Activated naive CD8-positive, alpha-beta T cell treated with anti-CD3 and anti-CD28 coated beads, Interleukin-2, amount 10 ng/mL, durations not matched to agents 7 days and 5 days (primary cell): ENCODE measurements at regions not wholly inside any gene's neighbourhood (a gene's known extent, or its start where the extent isn't known, plus 50 kb on each side); places are given as distances from the start of the nearest gene placed in this dataset.

Experiments
- ATAC-seq: fragments of 150-1000 bp; cut with Tn5 transposase; one replicate; pipeline ENCODE4 v1.10.0; 2021; ENCODE audit warnings: low read depth, moderate library complexity
- POLR2A ChIA-PET: fragments of 350-600 bp; sonication (Branson Sonifier 250); formaldehyde crosslinking; loops from one replicate; lab custom pipeline; 2021; ENCODE audit warnings: antibody characterized with exemption; lab: Charles Lee
- DNase-seq: peaks from one replicate; pipeline ENCODE4 v3.0.0; 2021
- H3K27ac Mint-ChIP-seq: one replicate; pipeline ENCODE4 v1.8.0; 2022; ENCODE audit warnings: mild to moderate bottlenecking, mixed read lengths
- H3K27me3 Mint-ChIP-seq: one replicate; pipeline ENCODE4 v1.8.0; 2022; ENCODE audit warnings: mild to moderate bottlenecking, moderate library complexity, mixed read lengths
- H3K36me3 Mint-ChIP-seq: one replicate; pipeline ENCODE4 v1.8.0; 2021; ENCODE audit warnings: mild to moderate bottlenecking, mixed read lengths
- H3K4me1 Mint-ChIP-seq: one replicate; pipeline ENCODE4 v1.8.0; 2021; ENCODE audit warnings: mixed read lengths
- H3K4me3 Mint-ChIP-seq: one replicate; pipeline ENCODE4 v1.8.0; 2022; ENCODE audit warnings: mild to moderate bottlenecking, moderate library complexity, mixed read lengths
- H3K9me3 Mint-ChIP-seq: one replicate; pipeline ENCODE4 v1.8.0; 2021; ENCODE audit warnings: mixed read lengths

GRCh38 chr20:58069796-58070663 is 158.4 kb downstream of the ANKRD60 start:
- H3K9me3 Mint-ChIP-seq = no peaks in the 10 kb centered on the region
- peaks cover 4% of the 10 kb centered on the region for H3K27me3 Mint-ChIP-seq
- DNase-seq (no peak), ATAC-seq (no peak)
- no peaks in the 10 kb centered on the region for H3K36me3 Mint-ChIP-seq
- POLR2A ChIA-PET = no interaction called here
- no peak overlapping the region for H3K27ac Mint-ChIP-seq
- no peak overlapping the region for H3K4me3 Mint-ChIP-seq
- peaks cover 4% of the 10 kb centered on the region for H3K4me1 Mint-ChIP-seq

GRCh38 chr20:58069207-58069606 is 159.2 kb downstream of the ANKRD60 start:
- Mint-ChIP-seq H3K4me3 (no peak overlapping the region), H3K27me3 (peaks cover 4% of the 10 kb centered on the region), H3K36me3 (no peaks in the 10 kb centered on the region), H3K27ac (no peak overlapping the region), H3K4me1 (no peaks in the 10 kb centered on the region), H3K9me3 (no peaks in the 10 kb centered on the region)
- ATAC-seq (no peak), DNase-seq (no peak)
- POLR2A ChIA-PET = no interaction called here

GRCh38 chr20:58065508-58066361 is 162.7 kb downstream of the ANKRD60 start:
- Mint-ChIP-seq H3K9me3 (peaks cover 1% of the 10 kb centered on the region), H3K4me1 (no peaks in the 10 kb centered on the region), H3K27ac (no peak overlapping the region), H3K36me3 (no peaks in the 10 kb centered on the region), H3K27me3 (peaks cover 5% of the 10 kb centered on the region), H3K4me3 (no peak overlapping the region)
- ATAC-seq (no peak), DNase-seq (no peak)
- POLR2A ChIA-PET = no interaction called here

GRCh38 chr20:58064411-58065010 is 163.9 kb downstream of the ANKRD60 start:
- Mint-ChIP-seq H3K27me3 (peaks cover 7% of the 10 kb centered on the region), H3K36me3 (no peaks in the 10 kb centered on the region), H3K9me3 (peaks cover 1% of the 10 kb centered on the region), H3K27ac (no peak overlapping the region), H3K4me1 (no peaks in the 10 kb centered on the region), H3K4me3 (no peak overlapping the region)
- POLR2A ChIA-PET = no interaction called here
- ATAC-seq (no peak), DNase-seq (no peak)

GRCh38 chr20:58059260-58059544 is 169.3 kb downstream of the ANKRD60 start:
- H3K4me1 Mint-ChIP-seq = no peaks in the 10 kb centered on the region
- no peak overlapping the region for H3K27ac Mint-ChIP-seq
- H3K4me3 Mint-ChIP-seq = no peak overlapping the region
- H3K27me3 Mint-ChIP-seq = peaks cover 11% of the 10 kb centered on the region
- POLR2A ChIA-PET = no interaction called here
- H3K9me3 Mint-ChIP-seq = peaks cover 1% of the 10 kb centered on the region
- no peak for ATAC-seq
- no peaks in the 10 kb centered on the region for H3K36me3 Mint-ChIP-seq
- no peak for DNase-seq

- ATAC-seq (no peak), DNase-seq (no peak)
- peaks cover 1% of the 10 kb centered on the region for H3K9me3 Mint-ChIP-seq
- H3K4me1 Mint-ChIP-seq = no peaks in the 10 kb centered on the region
- peaks cover 11% of the 10 kb centered on the region for H3K27me3 Mint-ChIP-seq
- H3K36me3 Mint-ChIP-seq = no peaks in the 10 kb centered on the region
- no peak overlapping the region for H3K4me3 Mint-ChIP-seq
- H3K27ac Mint-ChIP-seq = no peak overlapping the region
- POLR2A ChIA-PET = no interaction called here
These were observed 169.8 kb downstream of the ANKRD60 start for GRCh38 chr20:58058421-58059259.

- POLR2A ChIA-PET = no interaction called here
- DNase-seq (no peak), ATAC-seq (no peak)
- Mint-ChIP-seq H3K4me1 (no peaks in the 10 kb centered on the region), H3K9me3 (peaks cover under 1% of the 10 kb centered on the region), H3K36me3 (no peaks in the 10 kb centered on the region), H3K27me3 (peaks cover 7% of the 10 kb centered on the region), H3K4me3 (no peak overlapping the region), H3K27ac (no peak overlapping the region)
These were observed 171.3 kb downstream of the ANKRD60 start for GRCh38 chr20:58056921-58057686.

GRCh38 chr20:58056021-58056591 is 172.3 kb downstream of the ANKRD60 start:
- no peak for ATAC-seq
- peaks cover 6% of the 10 kb centered on the region for H3K27me3 Mint-ChIP-seq
- POLR2A ChIA-PET = no interaction called here

GRCh38 chr20:58054780-58055373 is 173.6 kb downstream of the ANKRD60 start:
- H3K27me3 Mint-ChIP-seq = peaks cover 6% of the 10 kb centered on the region

More at GRCh38 chr20:58056021-58056591, 172.3 kb downstream of the ANKRD60 start:
- DNase-seq = no peak
- Mint-ChIP-seq H3K36me3 (no peaks in the 10 kb centered on the region), H3K4me3 (no peak overlapping the region), H3K9me3 (peaks cover 4% of the 10 kb centered on the region), H3K4me1 (no peaks in the 10 kb centered on the region), H3K27ac (no peak overlapping the region)

GRCh38 chr20:58054082-58054779 is 174.2 kb downstream of the ANKRD60 start:
- no peak overlapping the region for H3K4me3 Mint-ChIP-seq

More at GRCh38 chr20:58054780-58055373, 173.6 kb downstream of the ANKRD60 start:
- H3K27ac Mint-ChIP-seq = no peak overlapping the region
- DNase-seq = no peak
- no peak overlapping the region for H3K4me3 Mint-ChIP-seq
- POLR2A ChIA-PET = no interaction called here
- no peaks in the 10 kb centered on the region for H3K36me3 Mint-ChIP-seq
- ATAC-seq = no peak
- peaks cover 7% of the 10 kb centered on the region for H3K9me3 Mint-ChIP-seq
- H3K4me1 Mint-ChIP-seq = no peaks in the 10 kb centered on the region

GRCh38 chr20:58053391-58054055 is 174.9 kb downstream of the ANKRD60 start:
- POLR2A ChIA-PET = no interaction called here
- H3K27me3 Mint-ChIP-seq = no peaks in the 10 kb centered on the region
- H3K4me3 Mint-ChIP-seq = no peak overlapping the region
- ATAC-seq = no peak
- no peak overlapping the region for H3K27ac Mint-ChIP-seq
- H3K36me3 Mint-ChIP-seq = no peaks in the 10 kb centered on the region
- DNase-seq = no peak
- peaks cover 7% of the 10 kb centered on the region for H3K9me3 Mint-ChIP-seq
- H3K4me1 Mint-ChIP-seq = no peaks in the 10 kb centered on the region

More at GRCh38 chr20:58054082-58054779, 174.2 kb downstream of the ANKRD60 start:
- DNase-seq (no peak), ATAC-seq (no peak)
- H3K4me1 Mint-ChIP-seq = no peaks in the 10 kb centered on the region
- peaks cover 7% of the 10 kb centered on the region for H3K9me3 Mint-ChIP-seq
- no peak overlapping the region for H3K27ac Mint-ChIP-seq
- POLR2A ChIA-PET = no interaction called here
- no peaks in the 10 kb centered on the region for H3K36me3 Mint-ChIP-seq
- H3K27me3 Mint-ChIP-seq = peaks cover 2% of the 10 kb centered on the region
